Fibroblast of lung (primary cell): ENCODE measurements at regions not wholly inside any gene's neighbourhood (a gene's known extent, or its start where the extent isn't known, plus 50 kb on each side); places are given as distances from the start of the nearest gene placed in this dataset.

Experiments used
- DNase-seq, 2 donors: peaks; one replicate each; pipeline versions ENCODE4 v3.0.0 to v3.0.0-alpha.2; 2010; ENCODE audit warnings: low read depth in 2 of 2
- H2AFZ ChIP-seq: 2 replicates; pipeline ENCODE4 v1.5.1; 2012; ENCODE audit warnings: low read length, control low read depth, inconsistent platforms
- H3K27ac ChIP-seq: 2 replicates; pipeline ENCODE4 v1.5.1; 2011; ENCODE audit warnings: low read length, control low read depth; ENCODE audit not compliant: insufficient read depth
- H3K27me3 ChIP-seq: 2 replicates; pipeline ENCODE4 v1.5.1; 2011; ENCODE audit warnings: mild to moderate bottlenecking, low read length; ENCODE audit not compliant: control insufficient read depth, insufficient read depth
- H3K36me3 ChIP-seq: 2 replicates; pipeline ENCODE4 v1.5.1; 2011; ENCODE audit warnings: low read length; ENCODE audit not compliant: control insufficient read depth, insufficient read depth
- H3K4me1 ChIP-seq: 2 replicates; pipeline ENCODE4 v1.5.1; 2011; ENCODE audit warnings: low read length; ENCODE audit not compliant: control insufficient read depth, insufficient read depth; ENCODE audit errors: extremely low read depth
- H3K4me2 ChIP-seq: 2 replicates; pipeline ENCODE4 v1.5.1; 2011; ENCODE audit warnings: low read length, control low read depth; ENCODE audit not compliant: insufficient read depth; ENCODE audit errors: extremely low read depth
- H3K4me3 ChIP-seq, 4 experiments: fragments of 200-600 bp in 1 of 4; sonication (generic) in 1 of 4; replicated peaks in 1 of 4; 2 replicates each; pipeline ENCODE4 v1.5.1; 2011 to 2016; ENCODE audit warnings: low read length in 4 of 4, low read depth in 3 of 4, mild to moderate bottlenecking in 3 of 4, control low read depth in 2 of 4, inconsistent platforms in 1 of 4, mixed read lengths in 1 of 4; ENCODE audit not compliant: insufficient read depth in 1 of 4; ENCODE audit errors: control extremely low read depth in 1 of 4
- H3K79me2 ChIP-seq: 2 replicates; pipeline ENCODE4 v1.5.1; 2012; ENCODE audit warnings: mild to moderate bottlenecking, low read length, inconsistent platforms; ENCODE audit not compliant: control insufficient read depth, insufficient read depth
- H3K9ac ChIP-seq: 2 replicates; pipeline ENCODE4 v1.5.1; 2011; ENCODE audit warnings: mild to moderate bottlenecking, low read length, control low read depth; ENCODE audit not compliant: insufficient read depth
- H3K9me3 ChIP-seq: 2 replicates; pipeline ENCODE4 v1.5.1; 2012; ENCODE audit warnings: low read depth, low read length; ENCODE audit not compliant: control insufficient read depth, insufficient read depth
- H4K20me1 ChIP-seq: 2 replicates; pipeline ENCODE4 v1.5.1; 2011; ENCODE audit warnings: low read length; ENCODE audit not compliant: control insufficient read depth, insufficient read depth; ENCODE audit errors: extremely low read depth
- CTCF ChIP-seq, 2 donors: IDR thresholded peaks in 1 of 2; conservative IDR thresholded peaks in 1 of 2; 1 replicate in 1 of 2; 2 replicates in 1 of 2; pipeline ENCODE4 v1.5.1; 2011 to 2012; ENCODE audit warnings: low read length in 2 of 2, control low read depth in 1 of 2, inconsistent platforms in 1 of 2, low read depth in 1 of 2, mild to moderate bottlenecking in 1 of 2
- EZH2 ChIP-seq: IDR thresholded peaks from 2 replicates; pipeline ENCODE4 v1.5.1; 2012; ENCODE audit warnings: low read length, control low read depth, mild to moderate bottlenecking; ENCODE audit errors: missing control alignments

- Histone ChIP-seq H3K4me2 (no peak overlapping the region), H3K9ac (no peak overlapping the region), H3K9me3 (no peaks in the 10 kb centered on the region), H4K20me1 (no peaks in the 10 kb centered on the region), H3K36me3 (no peaks in the 10 kb centered on the region), H3K27ac (no peak overlapping the region), H3K79me2 (no peaks in the 10 kb centered on the region), H2AFZ (no peak overlapping the region), H3K4me1 (no peaks in the 10 kb centered on the region), H3K4me3 (no peak overlapping the region), H3K27me3 (no peaks in the 10 kb centered on the region)
- TF ChIP-seq EZH2 (no peak), CTCF (conservative IDR thresholded peaks at IDR 0.05 in 1 of 2, IDR thresholded peaks at IDR 0.05 in 1 of 2; ENCODE audit: low read depth in 1 of 2, low read length in 2 of 2) (no peak)
- peak in 1 of 2 donors; percentile 11 for DNase-seq
Observed at GRCh38 chr14:58972233-58973017, 216.0 kb upstream of the DAAM1 start.

GRCh38 chr14:58977366-58977765, 211.1 kb upstream of the DAAM1 start:
- TF ChIP-seq EZH2 (no peak), CTCF (conservative IDR thresholded peaks at IDR 0.05 in 1 of 2, IDR thresholded peaks at IDR 0.05 in 1 of 2; ENCODE audit: low read depth in 1 of 2, low read length in 2 of 2) (no peak)
- Histone ChIP-seq H3K4me1 (no peaks in the 10 kb centered on the region), H3K9ac (no peak overlapping the region), H3K9me3 (no peaks in the 10 kb centered on the region), H3K79me2 (no peaks in the 10 kb centered on the region), H3K27ac (no peak overlapping the region), H2AFZ (no peak overlapping the region), H3K4me2 (no peak overlapping the region), H3K4me3 (no peak overlapping the region), H4K20me1 (no peaks in the 10 kb centered on the region), H3K27me3 (no peaks in the 10 kb centered on the region), H3K36me3 (no peaks in the 10 kb centered on the region)
- peak; percentile 15 to 19 for DNase-seq

- Histone ChIP-seq H3K79me2 (no peaks in the 10 kb centered on the region), H3K36me3 (no peaks in the 10 kb centered on the region), H3K4me1 (no peaks in the 10 kb centered on the region), H3K9ac (no peak overlapping the region), H2AFZ (no peak overlapping the region), H3K4me3 (no peak overlapping the region), H3K4me2 (no peak overlapping the region), H3K27me3 (no peaks in the 10 kb centered on the region), H3K9me3 (no peaks in the 10 kb centered on the region), H4K20me1 (no peaks in the 10 kb centered on the region), H3K27ac (no peak overlapping the region)
- no peak for TF ChIP-seq EZH2
- no peak for TF ChIP-seq CTCF (conservative IDR thresholded peaks at IDR 0.05 in 1 of 2, IDR thresholded peaks at IDR 0.05 in 1 of 2; ENCODE audit: low read depth in 1 of 2, low read length in 2 of 2)
- DNase-seq, result peak; percentile 53 to 68
Observed at GRCh38 chr14:58978343-58978742, 210.1 kb upstream of the DAAM1 start.
